Dermis microvascular lymphatic vessel endothelial cell (primary cell): ENCODE measurements at regions not wholly inside any gene's neighbourhood (a gene's known extent, or its start where the extent isn't known, plus 50 kb on each side); places are given as distances from the start of the nearest gene placed in this dataset.

ENCODE experiments used
- DNase-seq, 2 donors: peaks; one replicate each; pipeline versions ENCODE4 v3.0.0 to v3.0.0-alpha.2; 2010; ENCODE audit warnings: low read depth in 2 of 2

DNA sequence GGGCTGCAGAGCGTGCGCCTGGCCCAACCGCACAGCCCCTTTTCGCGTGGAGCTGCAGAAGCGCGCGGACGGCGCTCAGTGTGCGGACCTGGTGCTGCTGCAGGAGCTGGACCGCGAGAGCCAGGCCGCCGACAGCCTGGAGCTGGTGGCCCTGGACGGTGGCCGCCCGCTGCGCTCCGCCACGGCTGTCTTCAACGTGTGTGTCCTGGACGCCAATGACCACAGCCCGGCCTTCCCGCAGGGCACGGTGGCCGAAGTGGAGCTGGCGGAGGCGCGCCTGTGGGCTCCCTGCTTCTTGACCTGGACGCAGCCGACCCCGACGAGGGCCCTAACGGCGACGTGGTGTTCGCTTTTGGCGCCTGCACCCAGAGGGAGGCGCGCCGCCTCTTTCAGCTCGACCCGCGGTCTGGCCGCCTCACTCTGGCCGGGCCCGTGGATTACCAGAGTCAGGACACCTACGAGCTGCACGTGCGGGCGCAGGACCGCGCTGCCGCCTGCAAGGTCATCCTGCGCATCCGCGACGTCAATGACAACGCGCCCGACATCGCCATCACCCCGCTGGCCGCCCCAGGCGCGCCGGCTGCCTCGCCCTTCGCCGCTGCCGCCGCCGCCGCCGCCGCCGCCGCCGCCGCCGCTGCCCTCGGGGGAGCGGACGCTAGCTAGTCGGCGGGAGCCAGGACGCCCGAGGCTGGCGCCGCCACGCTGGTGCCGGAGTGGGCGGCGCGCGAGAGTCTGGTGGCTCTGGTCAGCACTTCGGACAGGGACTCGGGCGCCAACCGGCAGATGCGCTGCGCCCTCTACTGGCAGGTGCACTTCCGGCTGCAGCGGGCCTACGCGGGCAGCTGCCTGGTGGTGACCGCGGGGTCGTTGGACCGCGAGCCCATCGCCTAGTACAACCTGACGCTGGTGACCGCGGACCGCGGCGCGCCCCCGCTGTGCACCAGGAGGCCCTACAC is 172.2 kb downstream of the OLFM4 start:
- DNase-seq: peak in 1 of 2 donors; percentile 29

DNA sequence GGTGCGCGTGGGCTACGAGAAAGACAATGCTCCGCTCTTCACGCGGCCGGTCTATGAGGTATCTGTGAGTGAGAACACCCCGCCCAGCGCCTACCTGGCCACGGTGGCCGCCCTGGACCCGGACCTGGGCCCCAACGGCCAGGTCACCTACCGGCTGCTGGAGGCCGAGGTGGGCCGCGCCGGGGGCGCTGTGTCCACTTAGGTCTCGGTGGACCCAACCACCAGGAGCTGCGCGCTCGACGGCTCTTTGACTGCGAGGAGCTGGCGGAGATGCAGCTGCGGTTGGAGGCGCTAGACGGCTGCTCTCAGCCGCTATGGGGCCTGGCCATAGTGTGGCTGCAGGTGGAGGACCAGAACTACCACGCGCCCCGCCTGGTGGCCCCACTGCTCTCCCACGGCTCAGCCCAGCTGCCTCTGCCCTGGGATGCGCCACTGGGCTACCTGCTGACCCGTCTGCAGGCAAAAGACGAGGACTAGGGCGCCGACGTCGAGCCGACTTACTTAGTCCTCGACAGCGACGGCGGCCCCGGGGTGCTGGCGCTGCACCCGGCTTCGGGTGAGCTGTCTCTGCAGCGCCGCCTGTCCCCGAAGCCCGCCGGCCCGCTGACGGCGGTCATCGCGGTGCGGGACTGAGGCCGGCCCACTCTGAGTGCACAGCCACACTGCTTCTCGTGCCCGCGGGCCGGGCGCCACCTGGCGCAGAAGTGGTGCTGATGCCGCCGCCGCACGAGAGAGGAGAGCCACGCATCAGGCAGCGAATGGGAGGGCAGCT is 173.0 kb downstream of the OLFM4 start:
- no peak for DNase-seq

DNA sequence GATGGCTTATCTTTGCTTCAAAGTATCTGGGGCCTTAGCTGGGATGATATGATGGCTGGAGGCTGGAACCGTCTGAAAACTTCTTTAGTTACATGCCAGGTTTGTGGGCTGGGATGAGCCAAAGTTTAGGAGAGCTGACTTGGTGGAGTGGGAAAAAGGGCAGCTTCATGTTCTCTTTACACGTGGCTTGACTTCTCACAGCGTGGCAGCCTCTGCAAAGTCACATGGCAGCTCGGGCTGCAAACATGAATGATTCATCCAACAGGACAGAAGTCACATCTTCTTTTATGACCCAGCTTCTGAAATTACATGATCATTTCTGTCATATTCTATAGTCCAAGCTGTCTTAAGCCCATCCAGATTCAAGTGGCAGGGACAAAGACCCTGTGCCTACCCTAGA is 176.0 kb downstream of the OLFM4 start:
- no peak for DNase-seq

DNA sequence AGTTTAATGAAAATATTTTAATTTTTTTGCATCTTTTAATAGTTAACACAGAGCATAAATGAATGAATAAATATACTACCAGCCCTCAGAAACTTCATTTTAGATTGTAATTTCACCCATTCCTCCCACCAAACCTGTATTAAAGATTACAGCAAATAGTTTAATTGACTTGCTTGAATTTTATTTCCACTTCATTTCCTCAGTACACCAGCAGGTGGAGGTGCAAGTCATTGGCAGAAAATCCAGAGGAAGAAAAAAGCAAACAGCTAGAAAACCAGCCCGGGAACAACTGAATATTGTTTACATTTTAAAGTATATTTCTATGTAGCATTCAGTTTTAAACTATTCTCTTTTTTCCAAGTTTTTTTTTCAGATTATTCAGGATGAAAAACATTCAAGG is 177.8 kb downstream of the OLFM4 start:
- DNase-seq: no peak

- DNase-seq: no peak
These were observed 178.9 kb downstream of the OLFM4 start for GRCh38 chr13:53207556-53207955.

DNA sequence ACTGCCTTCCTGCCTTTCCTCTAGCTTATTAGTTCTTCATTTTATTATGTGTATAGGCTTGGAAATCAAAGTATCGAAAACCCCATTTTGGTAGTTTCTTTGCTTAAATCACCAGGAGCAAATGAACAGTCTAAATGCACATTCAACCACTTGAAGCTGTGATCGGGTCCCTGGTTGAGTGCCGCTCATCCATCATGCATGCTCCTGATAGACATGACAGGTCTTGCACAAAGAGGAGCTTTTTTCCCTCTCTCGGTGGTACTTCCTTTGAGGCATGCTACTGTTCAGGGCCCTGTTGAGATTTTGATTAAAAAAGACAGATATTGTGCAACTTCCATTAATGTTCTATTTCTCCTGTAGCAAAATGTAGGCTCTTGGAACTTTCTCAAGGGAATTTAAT is 185.8 kb downstream of the OLFM4 start:
- DNase-seq: no peak

- no peak for DNase-seq
These were observed 186.9 kb downstream of the OLFM4 start for GRCh38 chr13:53215563-53215962.

DNA sequence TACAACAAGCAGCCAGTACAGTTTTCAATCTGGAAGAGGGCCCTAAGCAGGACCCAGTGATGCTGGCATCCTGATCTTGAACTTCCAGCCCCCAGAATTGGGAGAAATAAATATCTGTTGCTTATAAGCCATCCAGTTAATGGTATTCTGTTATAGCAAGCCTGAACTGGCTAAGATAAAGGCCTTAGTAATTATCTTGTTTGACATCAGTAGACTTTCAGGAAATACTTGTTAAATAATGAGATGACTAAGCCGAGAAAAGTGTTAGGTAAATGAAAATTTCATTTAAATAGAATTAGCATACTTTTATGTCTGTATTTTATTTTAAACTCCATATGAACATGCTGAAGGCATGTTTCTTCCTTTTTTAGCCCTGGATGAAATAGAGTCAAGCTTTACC is 188.2 kb downstream of the OLFM4 start:
- DNase-seq: no peak

DNA sequence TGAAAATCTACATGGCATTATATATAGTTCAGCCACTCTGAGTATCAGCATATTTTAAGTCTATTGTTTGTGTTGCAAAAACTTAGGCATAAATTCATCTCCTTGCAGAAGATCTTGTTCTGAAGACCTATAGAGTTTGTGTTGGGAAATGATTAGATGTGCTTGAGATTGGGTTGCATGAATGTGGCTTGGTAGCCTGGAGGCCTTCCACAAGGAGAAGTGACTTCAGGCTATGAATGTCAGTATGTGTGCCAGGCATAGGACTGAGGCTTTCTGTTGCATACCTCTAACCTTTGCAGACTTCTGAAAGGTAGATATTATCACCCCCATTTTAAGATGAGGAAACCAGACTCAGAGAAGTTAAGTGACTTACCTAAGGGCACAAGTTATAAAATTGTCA is 188.6 kb downstream of the OLFM4 start:
- DNase-seq: no peak

DNA sequence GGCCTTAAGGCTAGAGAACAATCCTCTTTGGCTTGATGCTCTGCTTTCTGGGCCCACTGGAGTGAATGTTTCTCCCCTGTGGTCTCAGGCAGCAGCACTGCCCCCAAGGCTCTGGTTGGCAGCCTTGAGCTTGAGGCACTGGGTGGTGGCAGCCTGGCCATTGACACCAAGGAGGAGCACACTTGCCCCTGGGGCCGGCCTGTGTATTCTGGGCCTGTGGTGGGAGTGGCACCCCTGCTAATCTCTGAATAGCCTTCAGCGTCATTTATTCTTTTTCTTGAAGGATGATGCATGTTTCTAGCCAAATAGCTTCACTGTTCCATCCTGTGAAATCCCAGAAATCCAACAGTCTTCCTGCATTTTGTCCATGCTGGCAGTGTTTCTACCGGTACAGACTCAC is 191.4 kb downstream of the OLFM4 start:
- no peak for DNase-seq

- DNase-seq: no peak
These were observed 209.1 kb downstream of the OLFM4 start for GRCh38 chr13:53237696-53238095.

DNA sequence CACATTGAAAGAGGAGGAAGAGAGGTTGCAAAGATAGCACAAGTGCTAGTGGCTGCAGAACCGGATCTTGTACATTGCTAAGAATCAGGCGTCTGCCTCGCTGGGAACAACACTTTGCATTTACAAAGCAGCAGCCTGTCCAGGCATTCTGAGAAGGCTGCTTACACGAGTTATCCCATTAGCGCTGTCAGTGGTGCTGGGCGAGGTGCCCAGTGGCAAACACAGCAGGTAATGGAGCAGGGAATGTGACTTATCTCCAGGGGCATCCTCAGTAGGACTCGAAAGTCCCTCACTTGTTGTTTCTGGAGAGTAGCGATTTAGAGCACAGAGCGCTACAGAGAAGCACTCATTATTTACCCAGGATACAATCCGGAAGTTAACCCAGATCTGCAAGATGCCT is 209.6 kb downstream of the OLFM4 start:
- DNase-seq: no peak

DNA sequence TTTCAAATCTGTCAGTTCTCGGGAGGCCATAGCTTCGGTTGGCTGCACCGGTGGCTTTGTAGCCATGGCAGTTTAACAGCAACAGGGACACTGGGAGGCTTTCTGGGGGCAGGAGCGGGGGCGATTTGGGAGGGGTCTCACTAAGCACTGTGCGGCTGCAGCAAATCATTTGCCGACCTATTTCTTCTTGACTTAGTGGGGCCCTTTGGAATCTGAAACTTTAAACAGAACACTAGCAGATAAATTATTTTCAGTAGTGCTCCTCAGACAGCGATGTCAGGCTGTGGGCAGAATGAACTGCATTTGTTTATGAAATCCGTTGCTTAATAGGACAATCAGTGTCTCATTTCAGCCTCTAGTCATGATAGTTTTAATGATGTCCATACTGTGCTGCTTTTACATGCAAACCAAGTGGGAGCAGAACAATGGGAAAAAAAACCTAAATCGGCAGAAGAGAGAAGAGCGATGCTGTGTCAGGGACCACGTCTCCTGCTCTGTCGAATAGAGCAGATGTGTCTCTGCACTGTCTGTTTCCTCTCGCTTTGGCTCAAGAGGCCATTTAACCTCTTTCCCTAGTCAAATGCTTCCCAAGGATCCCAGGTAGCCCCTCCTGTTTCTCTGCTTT is 211.9 kb downstream of the OLFM4 start:
- no peak for DNase-seq

DNA sequence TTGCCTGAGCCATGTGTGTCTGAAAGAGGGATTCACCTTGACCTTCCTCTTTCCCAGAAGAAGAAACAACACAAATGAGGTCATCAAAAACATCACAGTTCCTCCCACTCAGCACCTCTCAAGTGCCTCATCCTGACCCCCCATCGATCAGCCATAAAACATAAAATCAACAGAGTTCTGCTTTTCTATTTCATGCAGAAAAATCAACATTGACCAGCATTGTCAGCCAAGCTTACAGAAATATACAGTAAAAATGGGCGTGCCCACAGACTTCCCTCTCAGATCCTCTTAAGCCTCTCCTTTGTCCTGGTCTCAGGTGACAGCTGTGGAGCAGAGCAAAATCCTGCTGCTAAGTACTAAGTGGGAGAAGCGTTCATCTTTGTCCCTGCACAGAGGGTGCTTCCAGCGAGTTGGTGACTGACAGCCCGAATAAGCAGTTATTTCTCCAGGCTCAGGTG is 213.3 kb downstream of the OLFM4 start:
- DNase-seq: no peak

- DNase-seq: no peak
These were observed 220.6 kb downstream of the OLFM4 start for GRCh38 chr13:53249236-53249635.

- peak; percentile 71 to 74 for DNase-seq
These were observed 221.8 kb downstream of the OLFM4 start for GRCh38 chr13:53250272-53250875.

GRCh38 chr13:53250977-53251376 is 222.4 kb downstream of the OLFM4 start:
- no peak for DNase-seq

- DNase-seq: no peak
These were observed 225.9 kb downstream of the OLFM4 start for GRCh38 chr13:53254500-53254899.

DNA sequence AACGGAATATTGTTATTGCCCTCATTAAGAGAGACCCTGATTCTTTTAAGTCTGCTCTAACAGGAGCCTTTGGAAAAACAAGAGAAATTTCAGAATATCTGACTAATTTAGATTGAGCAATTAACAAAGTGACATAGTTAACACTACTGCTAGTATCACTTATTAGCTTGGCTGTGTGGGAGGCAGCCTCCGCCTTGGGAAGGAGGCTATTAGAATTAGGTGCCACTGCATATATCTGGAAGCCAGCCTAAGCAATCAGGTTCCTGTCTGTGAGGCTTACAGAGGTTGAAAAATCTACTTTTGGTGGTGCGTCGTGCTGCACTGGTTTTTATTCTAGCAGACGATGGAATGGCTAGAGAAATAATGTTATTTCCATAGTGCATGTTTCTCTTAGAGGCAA is 227.2 kb downstream of the OLFM4 start:
- DNase-seq: no peak

DNA sequence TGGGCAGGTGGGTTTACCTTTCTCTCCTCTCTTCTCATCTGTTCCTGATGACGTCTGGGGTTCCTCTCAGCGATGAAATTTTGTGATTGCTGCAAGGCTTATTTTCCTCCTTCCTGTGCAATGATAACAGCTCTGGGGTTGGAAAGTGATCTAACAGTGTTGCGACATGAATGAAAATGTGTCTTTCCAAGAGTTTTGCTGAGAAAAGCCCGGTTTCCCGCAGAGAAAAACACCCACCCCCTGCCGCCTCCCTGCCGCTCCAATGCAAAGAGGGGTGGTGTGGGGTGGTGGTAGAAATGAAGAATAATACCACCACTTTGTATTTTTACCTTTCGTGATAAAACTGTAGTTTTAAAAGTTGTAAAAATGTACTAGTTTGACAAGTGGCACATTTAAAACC is 232.0 kb downstream of the OLFM4 start:
- DNase-seq: no peak

- DNase-seq: no peak
These were observed 236.3 kb downstream of the OLFM4 start for GRCh38 chr13:53264751-53265385.
